ENCODE measurements at regions not wholly inside any gene's neighbourhood (a gene's known extent, or its start where the extent isn't known, plus 50 kb on each side); places are given as distances from the start of the nearest gene placed in this dataset.
"Not testable (repeated sequence)": the region's sequence is repeated elsewhere in the genome, so short reads cannot be mapped to it uniquely, and the experiment has no call there.

- DNase-seq (ENCODE audit: low read depth) = no peak
Observed at GRCh38 chr1:242629396-242629795, 104.9 kb upstream of the PLD5 start.

GRCh38 chr1:242623756-242624155, 99.3 kb upstream of the PLD5 start:
- DNase-seq (ENCODE audit: low read depth) = no peak

- no peak for DNase-seq (ENCODE audit: low read depth)
Observed at GRCh38 chr1:242623119-242623518, 98.6 kb upstream of the PLD5 start.

GRCh38 chr1:242613266-242613815, 88.8 kb upstream of the PLD5 start:
- DNase-seq (ENCODE audit: low read depth) = no peak

- no peak for DNase-seq (ENCODE audit: low read depth)
Observed at GRCh38 chr1:242610209-242610608, 85.7 kb upstream of the PLD5 start.

- DNase-seq (ENCODE audit: low read depth) = no peak
Observed at GRCh38 chr1:242605521-242605920, 81.0 kb upstream of the PLD5 start.

- no peak for DNase-seq (ENCODE audit: low read depth)
Observed at GRCh38 chr1:242602001-242602400, 77.5 kb upstream of the PLD5 start.

- not testable (repeated sequence) for DNase-seq (ENCODE audit: low read depth)
Observed at GRCh38 chr1:242593756-242594155, 69.3 kb upstream of the PLD5 start.

GRCh38 chr1:242586360-242586680, 61.8 kb upstream of the PLD5 start:
- no peak for DNase-seq (ENCODE audit: low read depth)

- no peak for DNase-seq (ENCODE audit: low read depth)
Observed at GRCh38 chr1:242585616-242586359, 61.3 kb upstream of the PLD5 start.

GRCh38 chr1:242582669-242583068, 58.2 kb upstream of the PLD5 start:
- DNase-seq (ENCODE audit: low read depth) = no peak

- DNase-seq (ENCODE audit: low read depth) = no peak
Observed at GRCh38 chr1:242579528-242580235, 55.2 kb upstream of the PLD5 start.

Measured in activated T-cell treated with anti-CD3 and anti-CD28 coated beads for 1 hour (primary cell).